ENCODE measurements at regions not wholly inside any gene's neighbourhood (a gene's known extent, or its start where the extent isn't known, plus 50 kb on each side); places are given as distances from the start of the nearest gene placed in this dataset.

GRCh38 chr1:58283388-58284224 is 262.9 kb downstream of the OMA1 start:
- TF ChIP-seq GABPA (IDR thresholded peaks at IDR 0.05 in 1 of 2, conservative IDR thresholded peaks at IDR 0.05 in 1 of 2) = no peak
- TF ChIP-seq CTCF (IDR thresholded peaks at IDR 0.05; ENCODE audit: low read depth, low read length, missing input control) = no peak
- peak; percentile 62 for TF ChIP-seq YY1 (IDR thresholded peaks at IDR 0.05)
- TF ChIP-seq JUND (IDR thresholded peaks at IDR 0.05) = peak; percentile 72 to 92
- TF ChIP-seq EGR1 (IDR thresholded peaks at IDR 0.05; ENCODE audit: low read depth in 2 of 2) = peak; percentile 32 to 34
- peak; percentile 64 for TF ChIP-seq RAD21 (IDR thresholded peaks at IDR 0.05)
- peak; percentile 80 for TF ChIP-seq REST (IDR thresholded peaks at IDR 0.05)
- TF ChIP-seq TAF1 (conservative IDR thresholded peaks at IDR 0.05) = no peak
- TF ChIP-seq MAX (IDR thresholded peaks at IDR 0.05) = peak; percentile 81
- peak; percentile 70 for TF ChIP-seq ZBTB33 (IDR thresholded peaks at IDR 0.05)
- peak; percentile 96 for TF ChIP-seq SP1 (IDR thresholded peaks at IDR 0.05)
- TF ChIP-seq RXRA (IDR thresholded peaks at IDR 0.05) = peak; percentile 69 to 84
- peak; percentile 100 for TF ChIP-seq HNF4A (conservative IDR thresholded peaks at IDR 0.05)

All from liver (tissue), 3 donors.